Kidney (tissue), 13 donors: ENCODE measurements at regions not wholly inside any gene's neighbourhood (a gene's known extent, or its start where the extent isn't known, plus 50 kb on each side); places are given as distances from the start of the nearest gene placed in this dataset.
"Not testable (repeated sequence)": the region's sequence is repeated elsewhere in the genome, so short reads cannot be mapped to it uniquely, and the experiment has no call there.

Experiments used
- DNase-seq, 5 donors: peaks; one replicate each; pipeline ENCODE4 v3.0.0-alpha.2; 2013 to 2020
- FAIRE-seq: peaks from 2 replicates; lab custom pipeline; 2012; peaks lifted over from hg19 to GRCh38; lab: Jason Lieb, UNC
- H3K27ac ChIP-seq, 2 donors: one replicate each; pipeline ENCODE4 v1.7.0; 2013; ENCODE audit warnings: low read depth in 2 of 2, low read length in 2 of 2, inconsistent platforms in 1 of 2
- H3K27me3 ChIP-seq: one replicate; pipeline ENCODE4 v1.7.1; 2013; ENCODE audit warnings: low read length, inconsistent platforms; ENCODE audit not compliant: control insufficient read depth, insufficient read depth
- H3K36me3 ChIP-seq, 3 donors: one replicate each; pipeline versions ENCODE4 v1.7.0 to v1.7.1; 2013; ENCODE audit warnings: low read length in 3 of 3, control low read depth in 1 of 3, inconsistent platforms in 1 of 3; ENCODE audit not compliant: insufficient read depth in 3 of 3, control insufficient read depth in 2 of 3
- H3K4me1 ChIP-seq, 3 donors: one replicate each; pipeline versions ENCODE4 v1.7.0 to v1.7.1; 2013; ENCODE audit warnings: low read length in 3 of 3, inconsistent platforms in 1 of 3, low read depth in 1 of 3; ENCODE audit not compliant: control insufficient read depth in 2 of 3, insufficient read depth in 2 of 3
- H3K4me3 ChIP-seq, 3 donors: one replicate each; pipeline versions ENCODE4 v1.7.0 to v1.8.1; 2013; ENCODE audit warnings: low read length in 3 of 3, control low read depth in 1 of 3, inconsistent platforms in 1 of 3
- H3K9ac ChIP-seq, 3 donors: one replicate each; pipeline versions ENCODE4 v1.7.0 to v1.7.1; 2013; ENCODE audit warnings: low read length in 3 of 3, control low read depth in 1 of 3, inconsistent platforms in 1 of 3
- H3K9me3 ChIP-seq, 3 donors: one replicate each; pipeline versions ENCODE4 v1.7.0 to v1.7.1; 2013; ENCODE audit warnings: low read length in 3 of 3, control low read depth in 1 of 3, inconsistent platforms in 1 of 3; ENCODE audit not compliant: control insufficient read depth in 2 of 3, insufficient read depth in 1 of 3
- CTCF ChIP-seq: IDR thresholded peaks from 3 replicates; pipeline ENCODE4 v1.5.1; 2012; ENCODE audit warnings: mild to moderate bottlenecking, moderate library complexity, borderline replicate concordance; ENCODE audit not compliant: insufficient read depth; ENCODE audit errors: extremely low read depth
- intact Hi-C: fragments of 100-400 bp; cut with DNase I; formaldehyde crosslinking; loops from one replicate; pipeline ENCODE4 v1.11.1; 2022
- donor health status: control.
- donor health status: control.
- donor health status: control.
- donor health status: control.
- donor health status: control.
- donor health status: DM: yes; HTN: yes; CAD: no.
- donor health status: Normal renal cell carcinoma (clear cell type).

GRCh38 chr16:88188171-88188895, 194.4 kb upstream of the ZNF469 start:
- H3K9ac ChIP-seq, H3K27ac ChIP-seq, DNase-seq, intact Hi-C loops, H3K4me3 ChIP-seq, FAIRE-seq, H3K4me1 ChIP-seq, H3K36me3 ChIP-seq, H3K9me3 ChIP-seq, H3K27me3 ChIP-seq: not testable (repeated sequence)

GRCh38 chr16:88190592-88191095, 192.1 kb upstream of the ZNF469 start:
- H3K27me3 ChIP-seq, H3K4me3 ChIP-seq, H3K9me3 ChIP-seq, H3K36me3 ChIP-seq, FAIRE-seq, H3K9ac ChIP-seq, H3K27ac ChIP-seq, H3K4me1 ChIP-seq, DNase-seq: not testable (repeated sequence)
- intact Hi-C loops, result loop anchor here (10.0 kb wide), 1 partner anchor 244 kb away; no protein-coding TSS in a partner anchor

- intact Hi-C loops, result loop anchor here (10.0 kb wide), 1 partner anchor 244 kb away; no protein-coding TSS in a partner anchor
- not testable (repeated sequence) for H3K9me3 ChIP-seq, H3K27ac ChIP-seq, H3K4me3 ChIP-seq, H3K27me3 ChIP-seq, FAIRE-seq, H3K36me3 ChIP-seq, H3K4me1 ChIP-seq, DNase-seq, H3K9ac ChIP-seq
Measured at GRCh38 chr16:88191168-88191567, 191.6 kb upstream of the ZNF469 start.

DNA sequence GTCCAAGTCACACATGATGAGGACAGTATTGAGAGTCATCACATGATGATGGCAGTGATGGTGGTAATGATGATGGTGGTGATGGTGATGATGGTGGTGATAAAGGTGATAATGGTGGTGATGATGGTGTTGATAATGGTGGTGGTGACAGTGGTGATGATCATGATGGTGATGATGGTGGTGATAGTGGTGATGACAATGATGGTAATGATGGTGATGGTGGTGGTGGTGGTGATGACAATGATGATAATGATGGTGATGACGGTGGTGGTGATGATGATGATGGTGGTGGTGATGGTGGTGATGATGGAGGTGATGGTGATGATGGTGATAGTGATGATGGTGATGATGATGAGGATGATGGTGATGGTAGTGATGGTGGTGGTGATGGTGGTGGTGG, 190.2 kb upstream of the ZNF469 start:
- Histone ChIP-seq H3K27ac (no peak overlapping the region), H3K9me3 (peaks cover 0 to 2% (median 0%) of the 10 kb centered on the region in 3 donors), H3K36me3 (peaks cover 0 to 2% (median 0%) of the 10 kb centered on the region in 3 donors), H3K9ac (no peak overlapping the region), H3K4me1 (peaks cover 0 to 3% (median 2%) of the 10 kb centered on the region in 3 donors), H3K4me3 (peak overlapping the region in 1 of 3 donors; percentile 20), H3K27me3 (peaks cover 2% of the 10 kb centered on the region)
- no peak for TF ChIP-seq CTCF
- intact Hi-C loops, result loop anchor here (10.0 kb wide), 1 partner anchor 242 kb away; no protein-coding TSS in a partner anchor
- FAIRE-seq (no peak), DNase-seq (no peak)
